Erythroblast (primary cell): ENCODE measurements at regions not wholly inside any gene's neighbourhood (a gene's known extent, or its start where the extent isn't known, plus 50 kb on each side); places are given as distances from the start of the nearest gene placed in this dataset.

Experiments
- DNase-seq, 2 experiments: peaks; one replicate each; lab custom pipeline; 2025; lab: John Stamatoyannopoulos, UW
- GATA1 ChIP-seq: IDR thresholded peaks from 2 replicates; pipeline ENCODE4 v1.6.1; 2011; ENCODE audit warnings: low read depth, mild to moderate bottlenecking, control low read depth, low read length, moderate library complexity
- POLR2A ChIP-seq: IDR thresholded peaks from 2 replicates; pipeline ENCODE4 v1.6.1; 2011; ENCODE audit warnings: mild to moderate bottlenecking, low read length

- no peak for DNase-seq
- TF ChIP-seq GATA1, result no peak
- no peak for TF ChIP-seq POLR2A
Observed at GRCh38 chr17:70230850-70231640, 61.7 kb downstream of the KCNJ2 start.

DNA sequence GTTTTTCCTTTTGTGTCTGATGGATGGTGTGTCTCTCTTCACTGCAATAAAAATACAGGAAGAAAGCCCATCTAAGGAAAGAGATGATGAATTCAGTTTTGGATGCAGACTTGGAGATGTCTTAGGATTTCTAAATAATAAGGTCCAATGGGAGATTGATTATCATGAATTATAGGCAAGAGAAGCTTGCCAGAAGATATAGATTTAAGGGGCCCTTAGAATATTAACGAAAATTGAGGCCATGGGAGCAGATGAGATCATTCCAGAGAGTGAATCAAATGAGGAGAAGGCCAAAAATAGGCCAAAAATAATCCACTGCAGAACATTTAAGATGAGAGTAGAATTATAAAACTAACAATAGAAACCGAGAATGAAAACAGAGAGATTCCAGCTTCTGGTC lies 63.1 kb downstream of the KCNJ2 start:
- no peak for TF ChIP-seq GATA1
- DNase-seq, result no peak

GRCh38 chr17:70235252-70235651 lies 65.9 kb downstream of the KCNJ2 start:
- no peak for TF ChIP-seq POLR2A
- no peak for TF ChIP-seq GATA1

DNA sequence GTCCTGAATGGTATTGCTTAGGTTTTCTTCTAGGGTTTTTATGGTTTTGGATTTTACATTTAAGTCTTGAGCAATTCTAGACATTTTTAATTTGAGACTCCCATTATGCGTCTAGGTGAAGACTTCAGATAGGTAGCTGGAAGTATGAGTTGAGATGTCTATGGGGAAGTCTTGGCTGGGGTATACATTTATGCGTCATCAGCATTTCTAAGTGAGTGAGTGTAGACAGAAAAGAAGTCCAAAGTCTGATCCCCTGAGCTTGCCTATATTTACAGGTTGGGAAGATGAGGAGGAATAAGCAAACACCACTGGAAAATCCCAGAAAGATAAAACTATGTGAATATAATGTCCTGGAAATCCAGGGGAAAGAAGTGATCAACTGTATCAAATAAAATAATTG lies 68.9 kb downstream of the KCNJ2 start:
- no peak for TF ChIP-seq GATA1
- TF ChIP-seq POLR2A, result no peak
- DNase-seq, result no peak

More at GRCh38 chr17:70235252-70235651, 65.9 kb downstream of the KCNJ2 start:
- DNase-seq, result no peak

GRCh38 chr17:70238646-70239045 lies 69.3 kb downstream of the KCNJ2 start:
- no peak for TF ChIP-seq POLR2A
- no peak for TF ChIP-seq GATA1

DNA sequence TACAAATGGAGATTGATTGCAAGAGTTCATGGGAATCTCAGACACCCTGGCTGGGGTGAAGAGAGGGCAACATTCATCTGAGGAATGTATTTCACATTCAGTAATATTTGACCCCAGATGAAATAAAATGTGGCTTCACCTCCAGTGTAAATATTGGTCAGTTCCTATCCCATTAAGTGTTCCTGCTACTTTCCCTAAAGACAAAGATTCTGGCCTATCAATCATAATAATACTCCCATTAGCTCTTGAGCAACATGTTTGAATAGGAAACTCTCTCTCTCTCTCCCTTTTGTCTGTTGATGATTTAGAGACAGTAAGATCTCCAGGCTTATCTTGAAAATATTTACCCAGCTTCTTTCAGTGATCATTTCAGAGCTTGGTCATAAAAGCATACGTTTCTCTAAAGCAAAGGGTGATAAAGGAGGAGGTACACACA lies 70.1 kb downstream of the KCNJ2 start:
- no peak for DNase-seq
- TF ChIP-seq POLR2A (no peak), GATA1 (no peak)

More at GRCh38 chr17:70238646-70239045, 69.3 kb downstream of the KCNJ2 start:
- DNase-seq, result no peak

GRCh38 chr17:70241071-70241470 lies 71.7 kb downstream of the KCNJ2 start:
- no peak for DNase-seq
- TF ChIP-seq POLR2A, result no peak
- no peak for TF ChIP-seq GATA1

- TF ChIP-seq GATA1, result no peak
- TF ChIP-seq POLR2A, result no peak
- DNase-seq, result no peak
Observed at GRCh38 chr17:70242781-70243437, 73.6 kb downstream of the KCNJ2 start.

- TF ChIP-seq GATA1, result no peak
- TF ChIP-seq POLR2A, result no peak
- DNase-seq, result no peak
Observed at GRCh38 chr17:70251706-70252105, 82.4 kb downstream of the KCNJ2 start.

DNA sequence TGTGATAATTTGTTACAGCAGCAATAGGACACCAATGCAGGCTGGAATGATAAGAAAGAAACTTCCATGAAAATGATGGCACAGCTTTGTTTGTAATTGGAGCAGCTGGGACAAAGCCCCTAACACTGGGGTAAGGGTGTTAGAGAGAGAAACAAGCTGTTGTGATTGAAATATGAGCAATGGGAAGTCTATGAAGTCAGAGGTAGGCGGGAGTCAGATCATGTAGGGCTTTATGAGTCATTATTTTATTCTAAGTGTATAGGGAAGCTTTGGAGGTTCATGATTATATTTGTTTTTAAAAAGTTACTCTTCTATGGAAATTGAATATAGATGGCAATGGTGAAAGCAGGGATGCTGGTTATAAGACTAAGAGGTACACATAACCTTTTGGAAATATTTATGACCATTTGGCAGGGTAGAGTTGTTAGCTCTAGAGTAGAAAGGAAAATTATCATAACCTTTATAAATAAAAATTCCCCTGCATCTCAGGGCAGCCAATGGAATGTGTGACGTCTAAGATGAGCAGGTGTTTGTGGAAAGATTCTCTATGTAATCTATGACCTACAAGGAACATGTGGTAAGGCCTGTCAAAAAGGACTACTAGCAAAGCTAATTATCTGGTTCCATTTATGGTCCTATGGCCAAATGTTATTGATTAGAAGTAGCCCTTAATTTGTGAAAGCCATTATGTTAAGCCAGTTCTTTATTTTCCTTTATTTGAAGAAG lies 85.6 kb downstream of the KCNJ2 start:
- no peak for DNase-seq
- no peak for TF ChIP-seq POLR2A
- no peak for TF ChIP-seq GATA1

DNA sequence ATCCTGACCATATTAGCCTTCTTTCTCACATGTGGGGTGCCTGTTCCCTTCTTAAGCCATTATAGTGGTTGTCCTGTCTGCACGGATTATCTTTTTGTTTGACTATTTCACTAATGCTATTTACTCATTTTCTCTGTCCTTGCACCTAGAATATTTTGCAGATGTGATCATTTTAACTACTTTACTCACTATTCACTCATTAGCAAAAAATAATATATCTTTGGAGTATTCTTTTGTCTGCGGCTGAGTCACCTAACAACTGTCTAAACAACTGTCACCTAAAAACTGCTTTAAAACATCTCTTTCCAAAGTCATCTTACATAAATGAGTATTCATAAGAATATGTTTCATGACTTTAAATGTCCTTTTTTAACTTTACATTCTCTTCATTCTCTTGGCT lies 87.4 kb downstream of the KCNJ2 start:
- DNase-seq, result no peak
- TF ChIP-seq GATA1 (no peak), POLR2A (no peak)

DNA sequence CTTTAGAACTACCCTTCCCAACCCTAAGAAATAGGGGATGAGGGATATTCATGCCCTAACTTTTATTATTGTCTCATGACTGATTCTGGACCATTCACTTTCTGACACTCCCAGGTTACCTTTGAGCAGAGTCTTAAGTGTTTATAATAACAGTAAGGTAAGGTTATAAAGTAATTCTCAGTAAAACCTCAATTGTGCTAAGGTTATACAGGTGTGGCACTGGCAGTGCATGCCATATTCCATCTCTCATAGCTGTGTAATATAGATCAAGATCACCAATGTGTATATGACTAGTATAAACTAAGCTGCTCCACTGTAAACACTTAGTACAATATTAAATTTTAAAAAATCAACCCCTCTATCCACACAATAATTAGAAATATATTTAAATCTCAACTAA lies 89.1 kb downstream of the KCNJ2 start:
- no peak for TF ChIP-seq GATA1
- TF ChIP-seq POLR2A, result no peak
- DNase-seq, result no peak

DNA sequence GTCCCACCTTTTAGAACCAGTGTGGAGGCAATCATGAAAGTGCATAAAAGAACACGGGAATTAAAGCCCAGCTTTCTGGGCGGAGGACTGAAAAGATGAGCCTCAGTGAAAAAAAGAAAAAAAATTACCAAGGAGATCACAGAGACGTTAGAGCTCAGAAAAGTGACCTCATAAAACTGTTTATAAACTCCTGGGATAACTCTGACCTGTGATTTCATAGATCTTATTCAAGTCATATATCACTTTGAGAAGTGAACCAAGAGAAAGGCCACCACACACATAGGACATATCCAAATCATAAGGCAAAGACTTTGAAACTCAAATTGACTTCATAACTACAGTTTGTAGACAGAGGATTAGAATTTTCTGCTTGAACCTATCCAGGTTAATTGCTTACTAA lies 90.1 kb downstream of the KCNJ2 start:
- no peak for TF ChIP-seq GATA1
- TF ChIP-seq POLR2A, result no peak
- DNase-seq, result no peak

GRCh38 chr17:70261170-70261569 lies 91.8 kb downstream of the KCNJ2 start:
- TF ChIP-seq POLR2A (no peak), GATA1 (no peak)
- DNase-seq, result no peak

DNA sequence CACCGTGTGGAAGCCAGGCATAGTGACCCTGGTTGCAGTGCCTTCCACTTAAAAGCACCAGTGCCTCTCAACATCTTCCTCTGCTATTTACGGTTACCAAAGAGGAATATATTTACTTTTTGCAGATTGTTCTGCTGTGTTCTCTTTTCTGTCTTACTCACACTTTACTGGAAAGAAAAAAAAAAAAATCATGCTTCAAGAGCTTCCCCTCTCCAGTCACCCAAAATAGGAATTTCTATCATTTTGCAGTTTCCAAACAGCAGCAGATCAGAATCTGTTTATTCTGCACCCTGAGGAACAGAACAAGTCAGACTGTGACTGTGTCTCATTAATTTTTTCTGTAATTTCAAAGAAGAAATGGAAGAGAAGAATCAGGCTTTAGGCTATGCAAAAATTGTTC lies 96.1 kb downstream of the KCNJ2 start:
- DNase-seq, result no peak
- no peak for TF ChIP-seq POLR2A
- no peak for TF ChIP-seq GATA1

GRCh38 chr17:70266394-70266793 lies 97.1 kb downstream of the KCNJ2 start:
- TF ChIP-seq POLR2A, result no peak
- no peak for TF ChIP-seq GATA1

More at GRCh38 chr17:70266394-70266793, 97.1 kb downstream of the KCNJ2 start:
- no peak for DNase-seq
